ENCODE measurements at regions not wholly inside any gene's neighbourhood (a gene's known extent, or its start where the extent isn't known, plus 50 kb on each side); places are given as distances from the start of the nearest gene placed in this dataset.

DNA sequence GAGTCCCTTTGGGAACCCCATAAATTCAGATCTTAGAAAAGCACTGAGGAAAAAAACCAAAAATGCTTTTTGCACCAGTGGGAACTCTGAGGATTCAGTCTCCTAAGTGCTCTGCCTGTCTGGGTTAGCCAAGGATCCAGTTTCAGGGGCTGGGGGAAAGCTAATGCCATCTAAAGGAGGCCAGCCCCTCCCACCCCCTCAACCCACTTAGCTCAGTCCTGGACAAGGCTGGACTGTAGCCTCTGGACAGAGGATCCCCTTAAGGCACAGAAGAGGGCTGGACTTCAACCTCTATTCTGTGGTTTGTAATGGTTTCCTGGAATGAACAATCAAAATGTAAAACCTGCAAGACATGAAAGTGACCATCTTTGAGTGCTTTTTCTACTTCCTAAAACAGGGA is 356.1 kb upstream of the ZFHX3 start:
- TF ChIP-seq, protein P1, sequence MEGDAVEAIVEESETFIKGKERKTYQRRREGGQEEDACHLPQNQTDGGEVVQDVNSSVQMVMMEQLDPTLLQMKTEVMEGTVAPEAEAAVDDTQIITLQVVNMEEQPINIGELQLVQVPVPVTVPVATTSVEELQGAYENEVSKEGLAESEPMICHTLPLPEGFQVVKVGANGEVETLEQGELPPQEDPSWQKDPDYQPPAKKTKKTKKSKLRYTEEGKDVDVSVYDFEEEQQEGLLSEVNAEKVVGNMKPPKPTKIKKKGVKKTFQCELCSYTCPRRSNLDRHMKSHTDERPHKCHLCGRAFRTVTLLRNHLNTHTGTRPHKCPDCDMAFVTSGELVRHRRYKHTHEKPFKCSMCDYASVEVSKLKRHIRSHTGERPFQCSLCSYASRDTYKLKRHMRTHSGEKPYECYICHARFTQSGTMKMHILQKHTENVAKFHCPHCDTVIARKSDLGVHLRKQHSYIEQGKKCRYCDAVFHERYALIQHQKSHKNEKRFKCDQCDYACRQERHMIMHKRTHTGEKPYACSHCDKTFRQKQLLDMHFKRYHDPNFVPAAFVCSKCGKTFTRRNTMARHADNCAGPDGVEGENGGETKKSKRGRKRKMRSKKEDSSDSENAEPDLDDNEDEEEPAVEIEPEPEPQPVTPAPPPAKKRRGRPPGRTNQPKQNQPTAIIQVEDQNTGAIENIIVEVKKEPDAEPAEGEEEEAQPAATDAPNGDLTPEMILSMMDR (conservative IDR thresholded peaks at IDR 0.05 in 1 of 2, IDR thresholded peaks at IDR 0.05 in 1 of 2; ENCODE audit: low read depth in 1 of 2, low read length in 2 of 2): no peak
- no peak for TF ChIP-seq EZH2 (IDR thresholded peaks at IDR 0.05; ENCODE audit: low read length, missing control alignments)

All from fibroblast of lung (primary cell).